ENCODE measurements at regions not wholly inside any gene's neighbourhood (a gene's known extent, or its start where the extent isn't known, plus 50 kb on each side); places are given as distances from the start of the nearest gene placed in this dataset.

GRCh38 chr20:11267131-11267761 lies 593.4 kb upstream of the JAG1 start:
- Histone ChIP-seq H3K4me2 (ENCODE audit: control insufficient read depth, insufficient read depth) (peak overlapping the region; percentile 32), H3K79me2 (ENCODE audit: control insufficient read depth, insufficient read depth, low read length) (no peaks in the 10 kb centered on the region), H3K27ac (ENCODE audit: control insufficient read depth, insufficient read depth) (peak overlapping the region; percentile 37; the same call in 1 of the 2 replicates), H4K20me1 (ENCODE audit: control insufficient read depth, insufficient read depth) (no peaks in the 10 kb centered on the region), H2AFZ (ENCODE audit: control insufficient read depth, low read depth, low read length) (peak overlapping the region; percentile 63), H3K4me3 (no peak overlapping the region), H3K27me3 (replicated peaks in 1 of 2; ENCODE audit: control insufficient read depth in 2 of 2, insufficient read depth in 2 of 2, low read length in 1 of 2) (no peaks in the 10 kb centered on the region), H3K9me3 (replicated peaks; ENCODE audit: control insufficient read depth, insufficient read depth, low read length) (no peaks in the 10 kb centered on the region), H3K4me1 (ENCODE audit: control insufficient read depth, insufficient read depth, low read length) (peaks cover 15% of the 10 kb centered on the region), H3K9ac (ENCODE audit: control insufficient read depth, insufficient read depth, low read length) (no peak overlapping the region), H3K36me3 (ENCODE audit: control insufficient read depth in 2 of 2, insufficient read depth in 2 of 2, low read length in 1 of 2) (no peaks in the 10 kb centered on the region)
- DNase-seq (ENCODE audit: low read depth, low spot score) (peak; percentile 79), FAIRE-seq (no peak), ATAC-seq (peak; percentile 93)
- SMC1A ChIA-PET (ENCODE audit: uncharacterized antibody, unreplicated experiment): interaction anchor here (0.5 to 4.2 kb wide), 37 partner anchors 9 to 792 kb away, joined by 3 to 51 read pairs (median 7); no protein-coding TSS in a partner anchor
- POLR2A ChIA-PET: interaction anchor here (0.6 to 1.8 kb wide), 10 partner anchors 29 to 815 kb away, joined by 3 to 8 read pairs (median 3); partner anchors contain the start of gene JAG1
- BruUV-seq (replicated peaks): no TSS peak
- CTCF ChIA-PET: interaction anchor here (0.7 to 3.1 kb wide), 21 partner anchors 14 to 1650 kb away, joined by 3 to 21 read pairs (median 3); partner anchors contain the start of gene JAG1
- 2% methylated on average over 5 of the region's 5 CpGs for WGBS (ENCODE audit: insufficient coverage, insufficient replicate concordance, low lambda C conversion rate, missing lambda C conversion rate)
- in situ Hi-C loops (cut with MboI): no loop called here
- RAD21 ChIA-PET (ENCODE audit: unreplicated experiment): interaction anchor here (0.5 to 3.5 kb wide), 39 partner anchors 15 to 915 kb away, joined by 3 to 39 read pairs (median 5); partner anchors contain the start of genes JAG1, MKKS and SLX4IP
- intact Hi-C loops (cut with micrococcal nuclease; ENCODE audit: unreplicated experiment): loop anchor here (2.0 to 10.0 kb wide), 5 partner anchors 62 to 792 kb away; no protein-coding TSS in a partner anchor
- TF ChIP-seq EGR1 (IDR thresholded peaks at IDR 0.05; ENCODE audit: borderline replicate concordance in 1 of 2, low read depth in 2 of 2, low read length in 2 of 2) (peak in 1 of 2 experiments; percentile 64; a peak in 1 of 3 replicates), PML (IDR thresholded peaks at IDR 0.05; ENCODE audit: low read length) (0 out of 2 replicates have a peak, but pooled peaks have one; percentile 47), PKNOX1 (IDR thresholded peaks at IDR 0.05) (peak; percentile 37; the same call in 1 of the 2 replicates), RFX5 (IDR thresholded peaks at IDR 0.05; ENCODE audit: low read depth, low read length) (no peak), HCFC1 (IDR thresholded peaks at IDR 0.05; ENCODE audit: low read length) (no peak), SUPT20H (IDR thresholded peaks at IDR 0.05; ENCODE audit: borderline replicate concordance, control insufficient read depth, low read depth, low read length) (no peak), PBX3 (IDR thresholded peaks at IDR 0.05; ENCODE audit: insufficient replicate concordance, low read depth, low read length) (no peak), ZNF592 (IDR thresholded peaks at IDR 0.05) (no peak), SMAD5 (IDR thresholded peaks at IDR 0.05; ENCODE audit: low read depth) (no peak), ZNF274 (IDR thresholded peaks at IDR 0.05; ENCODE audit: insufficient read depth, insufficient read length) (no peak), ZNF217 (IDR thresholded peaks at IDR 0.05) (0 out of 2 replicates have a peak, but pooled peaks have one; percentile 27), ZNF687 (IDR thresholded peaks at IDR 0.05) (peak; percentile 12; the same call in 1 of the 2 replicates)

All from GM12878 (cell line).